T-helper 1 cell (primary cell): ENCODE measurements at regions not wholly inside any gene's neighbourhood (a gene's known extent, or its start where the extent isn't known, plus 50 kb on each side); places are given as distances from the start of the nearest gene placed in this dataset.

Source experiments
- DNase-seq, 5 donors: peaks; one replicate each; pipeline ENCODE4 v3.0.0-alpha.2; 2012 to 2020

GRCh38 chr12:22740656-22741355 lies 115.8 kb downstream of the ETNK1 start:
- DNase-seq = no peak

GRCh38 chr12:22743700-22744099 lies 118.7 kb downstream of the ETNK1 start:
- DNase-seq = no peak

GRCh38 chr12:22744197-22744596 lies 119.2 kb downstream of the ETNK1 start:
- no peak for DNase-seq

GRCh38 chr12:22746720-22747119 lies 121.7 kb downstream of the ETNK1 start:
- DNase-seq = no peak

- DNase-seq = no peak
These were observed 130.7 kb downstream of the ETNK1 start for GRCh38 chr12:22755629-22756028.

- no peak for DNase-seq
These were observed 135.1 kb downstream of the ETNK1 start for GRCh38 chr12:22759769-22760674.

GRCh38 chr12:22765421-22766130 lies 140.6 kb downstream of the ETNK1 start:
- DNase-seq = no peak

- DNase-seq = no peak
These were observed 142.0 kb downstream of the ETNK1 start for GRCh38 chr12:22766911-22767420.

- DNase-seq = no peak
These were observed 156.4 kb downstream of the ETNK1 start for GRCh38 chr12:22781339-22781738.

- no peak for DNase-seq
These were observed 162.6 kb downstream of the ETNK1 start for GRCh38 chr12:22787557-22787956.

GRCh38 chr12:22788913-22789312 lies 163.9 kb downstream of the ETNK1 start:
- no peak for DNase-seq

GRCh38 chr12:22792138-22792537 lies 167.2 kb downstream of the ETNK1 start:
- DNase-seq = no peak

- no peak for DNase-seq
These were observed 169.0 kb downstream of the ETNK1 start for GRCh38 chr12:22794017-22794416.

- no peak for DNase-seq
These were observed 172.1 kb downstream of the ETNK1 start for GRCh38 chr12:22796941-22797630.

- DNase-seq = no peak
These were observed 172.7 kb downstream of the ETNK1 start for GRCh38 chr12:22797701-22798100.

GRCh38 chr12:22798116-22798515 lies 173.1 kb downstream of the ETNK1 start:
- no peak for DNase-seq

GRCh38 chr12:22799503-22799902 lies 174.5 kb downstream of the ETNK1 start:
- DNase-seq = no peak

GRCh38 chr12:22800332-22800731 lies 175.4 kb downstream of the ETNK1 start:
- DNase-seq = no peak

GRCh38 chr12:22802883-22803630 lies 178.1 kb downstream of the ETNK1 start:
- DNase-seq = no peak

GRCh38 chr12:22803725-22804124 lies 178.8 kb downstream of the ETNK1 start:
- DNase-seq = no peak

GRCh38 chr12:22808860-22809259 lies 183.9 kb downstream of the ETNK1 start:
- no peak for DNase-seq

GRCh38 chr12:22810036-22810435 lies 185.1 kb downstream of the ETNK1 start:
- no peak for DNase-seq
